K562 (cell line): ENCODE measurements at regions not wholly inside any gene's neighbourhood (a gene's known extent, or its start where the extent isn't known, plus 50 kb on each side); places are given as distances from the start of the nearest gene placed in this dataset.

Experiments used
- ATAC-seq: fragments of 200-7000 bp; cut with Tn5 transposase; 3 replicates; pipeline ENCODE4 v1.9.1; 2020; ENCODE audit warnings: moderate library complexity
- BruUV-seq: library from RNA; stranded (reverse); fragments of 400-500 nt; replicated peaks from 2 replicates; lab custom pipeline; 2021; lab: Mats Ljungman, UMichigan
- CTCF ChIA-PET: fragments of 300-600 bp; formaldehyde crosslinking; extraction: SDS; loops from one replicate; lab custom pipeline; 2021; ENCODE audit warnings: low intra/inter-chr PET ratio; lab: Yijun Ruan, JAX
- POLR2A ChIA-PET: fragments of 300-600, 350-650 bp; sonication (Branson Sonifier 250); formaldehyde crosslinking; extraction: SDS; loops from one replicate; lab custom pipeline; 2021; ENCODE audit warnings: antibody characterized with exemption, inconsistent platforms; lab: Yijun Ruan, JAX
- DNase-seq, 4 experiments: peaks; one replicate each; pipeline versions ENCODE4 v3.0.0 to v3.0.0-alpha.2; 2011 to 2018; ENCODE audit warnings: low spot score in 3 of 4, mixed read lengths in 3 of 4; ENCODE audit errors: extremely low read depth in 1 of 4
- FAIRE-seq: peaks from 2 replicates; lab custom pipeline; 2011; peaks lifted over from hg19 to GRCh38; lab: Jason Lieb, UNC
- H2AFZ ChIP-seq: 2 replicates; pipeline ENCODE4 v1.6.0; 2011; ENCODE audit warnings: low read depth, low read length, control low read depth, inconsistent platforms
- H3K27ac ChIP-seq: fragments of 200-600 bp; 3 replicates; pipeline ENCODE4 v1.8.0; 2011; ENCODE audit warnings: low read depth, mild to moderate bottlenecking, control low read depth, inconsistent platforms, low read length, moderate library complexity, mixed read lengths; ENCODE audit errors: extremely low read depth
- H3K27me3 ChIP-seq, 2 experiments: fragments of 300-600 bp in 1 of 2; 2 replicates in 1 of 2; 3 replicates in 1 of 2; pipeline versions ENCODE4 v1.6.0 to v1.8.0; 2011; ENCODE audit warnings: inconsistent platforms in 2 of 2, low read length in 2 of 2, mild to moderate bottlenecking in 1 of 2, mixed read lengths in 1 of 2, moderate library complexity in 1 of 2; ENCODE audit not compliant: control insufficient read depth in 2 of 2, insufficient read depth in 2 of 2
- H3K36me3 ChIP-seq: fragments of 300-600 bp; 3 replicates; pipeline ENCODE4 v1.8.0; 2011; ENCODE audit warnings: mild to moderate bottlenecking, low read length, inconsistent platforms; ENCODE audit not compliant: control insufficient read depth, insufficient read depth
- H3K4me1 ChIP-seq, 2 experiments: fragments of 200-600 bp in 1 of 2; replicated peaks in 1 of 2; 2 replicates in 1 of 2; 3 replicates in 1 of 2; pipeline versions ENCODE4 v1.5.1 to v1.8.0; 2011; ENCODE audit warnings: inconsistent platforms in 2 of 2, low read length in 2 of 2, mild to moderate bottlenecking in 1 of 2, mixed read lengths in 1 of 2, moderate library complexity in 1 of 2; ENCODE audit not compliant: control insufficient read depth in 2 of 2, insufficient read depth in 2 of 2
- H3K4me2 ChIP-seq: 2 replicates; pipeline ENCODE4 v1.6.1; 2011; ENCODE audit warnings: low read length, control low read depth, inconsistent platforms, mixed read lengths; ENCODE audit not compliant: insufficient read depth
- H3K4me3 ChIP-seq: fragments of 200-600 bp; sonication (generic), shearing (Covaris generic); 2 replicates; pipeline ENCODE4 v1.5.1; 2016; ENCODE audit warnings: control low read depth, inconsistent platforms
- H3K79me2 ChIP-seq: fragments of 200-600 bp; 3 replicates; pipeline ENCODE4 v1.8.0; 2011; ENCODE audit warnings: low read length, inconsistent platforms; ENCODE audit not compliant: control insufficient read depth, insufficient read depth
- H3K9ac ChIP-seq, 2 experiments: 2 replicates each; pipeline versions ENCODE4 v1.6.0 to v1.6.1; 2011; ENCODE audit warnings: low read depth in 2 of 2, low read length in 2 of 2, control low read depth in 1 of 2, inconsistent platforms in 1 of 2, mild to moderate bottlenecking in 1 of 2, mixed read lengths in 1 of 2; ENCODE audit not compliant: insufficient read depth in 1 of 2
- H3K9me1 ChIP-seq: one replicate; pipeline ENCODE4 v1.6.0; 2011; ENCODE audit warnings: inconsistent platforms, mild to moderate bottlenecking, low read length, moderate library complexity; ENCODE audit not compliant: control insufficient read depth, insufficient read depth
- H3K9me3 ChIP-seq: replicated peaks from 2 replicates; pipeline ENCODE4 v1.5.1; 2011; ENCODE audit warnings: low read depth, low read length, inconsistent platforms; ENCODE audit not compliant: control insufficient read depth, insufficient read depth
- H4K20me1 ChIP-seq: replicated peaks from 2 replicates; pipeline ENCODE4 v1.6.1; 2011; ENCODE audit warnings: low read length, inconsistent platforms, mixed read lengths; ENCODE audit not compliant: control insufficient read depth, insufficient read depth
- C11orf30 ChIP-seq: fragments of 450-650 bp; IDR thresholded peaks from 2 replicates; pipeline ENCODE4 v1.6.1; 2016; ENCODE audit warnings: low read depth, mild to moderate bottlenecking
- CHD4 ChIP-seq: fragments of 200-600 bp; sonication (generic); IDR thresholded peaks from 3 replicates; pipeline ENCODE4 v1.6.1; 2012; ENCODE audit warnings: low read depth, mild to moderate bottlenecking, mixed read lengths, low read length, inconsistent platforms; ENCODE audit not compliant: insufficient read depth, insufficient replicate concordance, poor library complexity, severe bottlenecking
- CTCF ChIP-seq, 3 experiments: IDR thresholded peaks in 2 of 3; conservative IDR thresholded peaks in 1 of 3; 2 replicates each; pipeline ENCODE4 v1.5.1; 2011 to 2012; ENCODE audit warnings: low read length in 3 of 3, mild to moderate bottlenecking in 3 of 3, control low read depth in 2 of 3, improper control_type of control experiment in 1 of 3, inconsistent platforms in 1 of 3, low read depth in 1 of 3, mixed read lengths in 1 of 3, moderate library complexity in 1 of 3; ENCODE audit not compliant: insufficient read depth in 2 of 3
- MTA2 ChIP-seq: fragments of 450-650 bp; IDR thresholded peaks from 2 replicates; pipeline ENCODE4 v1.6.1; 2016; ENCODE audit warnings: low read depth
- NFATC3 ChIP-seq: fragments of 450-650 bp; IDR thresholded peaks from 2 replicates; pipeline ENCODE4 v1.6.1; 2017; ENCODE audit warnings: mild to moderate bottlenecking
- SIRT6 ChIP-seq: IDR thresholded peaks from one replicate; pipeline ENCODE4 v1.6.1; 2012; ENCODE audit warnings: low read depth, mild to moderate bottlenecking, control low read depth, inconsistent platforms, low read length, moderate library complexity
- SMARCC2 ChIP-seq: fragments of 450-650 bp; IDR thresholded peaks from 2 replicates; pipeline ENCODE4 v1.6.1; 2017; ENCODE audit warnings: antibody characterized with exemption, moderate library complexity, mild to moderate bottlenecking, low read depth
- ZBTB11 ChIP-seq, 3 experiments: fragments of 200-800 bp in 1 of 3; fragments of 250-450 bp in 1 of 3; fragments of 450-650 bp in 1 of 3; sonication (Bioruptor Pico) in 1 of 3; sonication (Bioruptor generic) in 1 of 3; formaldehyde crosslinking in 1 of 3; IDR thresholded peaks; 2 replicates each; pipeline versions ENCODE4 v1.6.1 to v1.8.0; 2016 to 2022; ENCODE audit warnings: mild to moderate bottlenecking in 2 of 3, missing genetic modification characterization in 2 of 3, missing compliant biosample characterization in 1 of 3, moderate library complexity in 1 of 3
- ZNF124 ChIP-seq: sonication (generic); formaldehyde crosslinking; IDR thresholded peaks from 2 replicates; pipeline ENCODE4 v1.8.1; 2022; ENCODE audit warnings: missing genetic modification reagents
- ZNF175 ChIP-seq: fragments of 200-800 bp; sonication (Bioruptor generic); IDR thresholded peaks from 2 replicates; pipeline ENCODE4 v1.6.1; 2016; ENCODE audit warnings: low read depth, mild to moderate bottlenecking, missing genetic modification characterization, missing compliant biosample characterization
- WGBS: fragments of 100-300 bp; shearing (Covaris generic); methylation state at CpG from one replicate; pipeline ENCODE4 v1.1.6; 2016; ENCODE audit warnings: low coverage, mixed read lengths; ENCODE audit not compliant: insufficient coverage; ENCODE audit errors: missing lambda C conversion rate; 5-methylcytosine and 5-hydroxymethylcytosine counted together
- in situ Hi-C: fragments of 300-500 bp; cut with MboI; formaldehyde crosslinking; loops from 4 replicates; pipeline ENCODE4 v1.15.0; 2018; ENCODE audit warnings: inconsistent platforms, mixed read lengths
- intact Hi-C: fragments of 100-400 bp; cut with micrococcal nuclease; formaldehyde crosslinking; loops from 2 replicates; pipeline ENCODE4 v1.14.2; 2022

- TF ChIP-seq ZBTB11 (CRISPR knock-in tag; IDR thresholded peaks at IDR 0.05) = 0 out of 6 replicates have a peak, but pooled peaks of 1 of the 3 experiments have one; percentile 12
- no peak for TF ChIP-seq ZNF124 (CRISPR knock-in tag)
- no peak for TF ChIP-seq SMARCC2
Measured at GRCh38 chr2:195508139-195508455, 148.9 kb upstream of the SLC39A10 start (continued).

GRCh38 chr2:195507447-195508138 is 149.4 kb upstream of the SLC39A10 start:
- H3K4me3 ChIP-seq = no peak overlapping the region
- POLR2A ChIA-PET = no interaction called here
- 78% methylated on average over 3 of the region's 3 CpGs for WGBS
- CTCF ChIA-PET = no interaction called here
- intact Hi-C loops (no loop called here), in situ Hi-C loops (no loop called here)
- H3K4me1 ChIP-seq = peaks cover 3 to 10% of the 10 kb centered on the region in 2 experiments; a peak in 4 of 5 replicates
- H4K20me1 ChIP-seq = no peaks in the 10 kb centered on the region
- ATAC-seq = no peak
- H3K9ac ChIP-seq = no peak overlapping the region
- no peak overlapping the region for H3K4me2 ChIP-seq
- H2AFZ ChIP-seq = peak overlapping the region; percentile 72; the same call in 1 of the 2 replicates
- DNase-seq = no peak
- no peaks in the 10 kb centered on the region for H3K27me3 ChIP-seq
- no peaks in the 10 kb centered on the region for H3K36me3 ChIP-seq
- no peaks in the 10 kb centered on the region for H3K79me2 ChIP-seq
- no peaks in the 10 kb centered on the region; the same call in none of the 2 replicates for H3K9me3 ChIP-seq
- H3K9me1 ChIP-seq = no peaks in the 10 kb centered on the region
- no TSS peak for BruUV-seq
- H3K27ac ChIP-seq = no peak overlapping the region
- no peak for FAIRE-seq
- no peak for TF ChIP-seq CHD4
- TF ChIP-seq CTCF (IDR thresholded peaks at IDR 0.05 in 2 of 3, conservative IDR thresholded peaks at IDR 0.05 in 1 of 3; ENCODE audit: insufficient read depth in 2 of 3, low read depth in 1 of 3, low read length in 3 of 3) = no peak
- TF ChIP-seq SIRT6 = no peak
- TF ChIP-seq MTA2 = no peak
- TF ChIP-seq ZBTB11 (CRISPR knock-in tag; IDR thresholded peaks at IDR 0.05) = 0 out of 6 replicates have a peak, but pooled peaks of 1 of the 3 experiments have one; percentile 23
- TF ChIP-seq ZNF175 (CRISPR knock-in tag) = peak; percentile 77; the same call in 1 of the 2 replicates
- no peak for TF ChIP-seq NFATC3
- peak; percentile 85 for TF ChIP-seq C11orf30
